Fibroblast of lung (primary cell): ENCODE measurements at regions not wholly inside any gene's neighbourhood (a gene's known extent, or its start where the extent isn't known, plus 50 kb on each side); places are given as distances from the start of the nearest gene placed in this dataset.

Source experiments
- EZH2 ChIP-seq: IDR thresholded peaks from 2 replicates; pipeline ENCODE4 v1.5.1; 2012; ENCODE audit warnings: low read length, control low read depth, mild to moderate bottlenecking; ENCODE audit errors: missing control alignments
- TF ChIP-seq, protein P1 (sequence below), 2 donors: IDR thresholded peaks in 1 of 2; conservative IDR thresholded peaks in 1 of 2; 1 replicate in 1 of 2; 2 replicates in 1 of 2; pipeline ENCODE4 v1.5.1; 2011 to 2012; ENCODE audit warnings: low read length in 2 of 2, control low read depth in 1 of 2, inconsistent platforms in 1 of 2, low read depth in 1 of 2, mild to moderate bottlenecking in 1 of 2

DNA sequence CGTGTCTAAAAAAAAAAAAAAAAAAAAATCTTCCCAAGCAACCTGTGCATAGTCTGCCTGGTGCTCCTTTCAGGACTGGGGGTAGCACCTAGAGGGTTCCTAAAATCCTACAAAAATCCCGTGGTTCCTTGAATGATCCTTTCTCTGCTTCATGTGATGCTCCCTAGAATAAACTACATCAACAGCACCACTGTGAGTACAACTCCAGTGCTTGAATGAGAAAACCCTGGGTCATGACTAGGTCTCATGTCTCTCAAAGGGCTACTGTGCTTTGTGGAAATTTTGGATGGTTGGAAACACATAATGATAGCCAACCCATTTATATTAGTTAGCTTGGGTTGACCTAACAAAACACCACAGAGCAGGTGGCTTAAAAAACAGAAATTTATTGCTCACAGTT lies 243.5 kb downstream of the OPA1 start:
- TF ChIP-seq, protein P1, sequence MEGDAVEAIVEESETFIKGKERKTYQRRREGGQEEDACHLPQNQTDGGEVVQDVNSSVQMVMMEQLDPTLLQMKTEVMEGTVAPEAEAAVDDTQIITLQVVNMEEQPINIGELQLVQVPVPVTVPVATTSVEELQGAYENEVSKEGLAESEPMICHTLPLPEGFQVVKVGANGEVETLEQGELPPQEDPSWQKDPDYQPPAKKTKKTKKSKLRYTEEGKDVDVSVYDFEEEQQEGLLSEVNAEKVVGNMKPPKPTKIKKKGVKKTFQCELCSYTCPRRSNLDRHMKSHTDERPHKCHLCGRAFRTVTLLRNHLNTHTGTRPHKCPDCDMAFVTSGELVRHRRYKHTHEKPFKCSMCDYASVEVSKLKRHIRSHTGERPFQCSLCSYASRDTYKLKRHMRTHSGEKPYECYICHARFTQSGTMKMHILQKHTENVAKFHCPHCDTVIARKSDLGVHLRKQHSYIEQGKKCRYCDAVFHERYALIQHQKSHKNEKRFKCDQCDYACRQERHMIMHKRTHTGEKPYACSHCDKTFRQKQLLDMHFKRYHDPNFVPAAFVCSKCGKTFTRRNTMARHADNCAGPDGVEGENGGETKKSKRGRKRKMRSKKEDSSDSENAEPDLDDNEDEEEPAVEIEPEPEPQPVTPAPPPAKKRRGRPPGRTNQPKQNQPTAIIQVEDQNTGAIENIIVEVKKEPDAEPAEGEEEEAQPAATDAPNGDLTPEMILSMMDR (conservative IDR thresholded peaks at IDR 0.05 in 1 of 2, IDR thresholded peaks at IDR 0.05 in 1 of 2; ENCODE audit: low read depth in 1 of 2, low read length in 2 of 2), result no peak
- no peak for TF ChIP-seq EZH2
